ENCODE measurements at regions not wholly inside any gene's neighbourhood (a gene's known extent, or its start where the extent isn't known, plus 50 kb on each side); places are given as distances from the start of the nearest gene placed in this dataset.

GRCh38 chr15:93497291-93497690 is 408.3 kb upstream of the RGMA start:
- TF ChIP-seq, protein P1, sequence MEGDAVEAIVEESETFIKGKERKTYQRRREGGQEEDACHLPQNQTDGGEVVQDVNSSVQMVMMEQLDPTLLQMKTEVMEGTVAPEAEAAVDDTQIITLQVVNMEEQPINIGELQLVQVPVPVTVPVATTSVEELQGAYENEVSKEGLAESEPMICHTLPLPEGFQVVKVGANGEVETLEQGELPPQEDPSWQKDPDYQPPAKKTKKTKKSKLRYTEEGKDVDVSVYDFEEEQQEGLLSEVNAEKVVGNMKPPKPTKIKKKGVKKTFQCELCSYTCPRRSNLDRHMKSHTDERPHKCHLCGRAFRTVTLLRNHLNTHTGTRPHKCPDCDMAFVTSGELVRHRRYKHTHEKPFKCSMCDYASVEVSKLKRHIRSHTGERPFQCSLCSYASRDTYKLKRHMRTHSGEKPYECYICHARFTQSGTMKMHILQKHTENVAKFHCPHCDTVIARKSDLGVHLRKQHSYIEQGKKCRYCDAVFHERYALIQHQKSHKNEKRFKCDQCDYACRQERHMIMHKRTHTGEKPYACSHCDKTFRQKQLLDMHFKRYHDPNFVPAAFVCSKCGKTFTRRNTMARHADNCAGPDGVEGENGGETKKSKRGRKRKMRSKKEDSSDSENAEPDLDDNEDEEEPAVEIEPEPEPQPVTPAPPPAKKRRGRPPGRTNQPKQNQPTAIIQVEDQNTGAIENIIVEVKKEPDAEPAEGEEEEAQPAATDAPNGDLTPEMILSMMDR (IDR thresholded peaks at IDR 0.05; ENCODE audit: borderline replicate concordance, extremely low read depth, low read length, poor library complexity, severe bottlenecking) = no peak
- TF ChIP-seq EZH2 (IDR thresholded peaks at IDR 0.05; ENCODE audit: borderline replicate concordance, low read depth, low read length, severe bottlenecking) = no peak
